HEK293T (cell line): ENCODE measurements at regions not wholly inside any gene's neighbourhood (a gene's known extent, or its start where the extent isn't known, plus 50 kb on each side); places are given as distances from the start of the nearest gene placed in this dataset.

Experiments
- ARNT ChIP-seq: fragments of 450-650 bp; IDR thresholded peaks from 2 replicates; pipeline ENCODE4 v1.6.1; 2017; ENCODE audit warnings: mild to moderate bottlenecking
- BHLHE40 ChIP-seq: fragments of 450-650 bp; IDR thresholded peaks from 2 replicates; pipeline ENCODE4 v1.6.1; 2016; ENCODE audit warnings: mild to moderate bottlenecking, moderate library complexity, borderline replicate concordance
- CTBP1 ChIP-seq: fragments of 450-650 bp; IDR thresholded peaks from 2 replicates; pipeline ENCODE4 v1.6.1; 2016; ENCODE audit warnings: borderline replicate concordance
- FOXA1 ChIP-seq: fragments of 450-650 bp; IDR thresholded peaks from 2 replicates; pipeline ENCODE4 v1.6.1; 2016; ENCODE audit warnings: mild to moderate bottlenecking
- FOXK2 ChIP-seq: fragments of 450-650 bp; IDR thresholded peaks from 2 replicates; pipeline ENCODE4 v1.6.1; 2016; ENCODE audit warnings: mild to moderate bottlenecking
- FOXM1 ChIP-seq: fragments of 450-650 bp; IDR thresholded peaks from 2 replicates; pipeline ENCODE4 v1.6.1; 2017; ENCODE audit warnings: mild to moderate bottlenecking, borderline replicate concordance
- HDGF ChIP-seq: fragments of 450-650 bp; IDR thresholded peaks from 2 replicates; pipeline ENCODE4 v1.6.1; 2017; ENCODE audit warnings: antibody characterized with exemption, borderline replicate concordance
- LEF1 ChIP-seq: fragments of 450-650 bp; IDR thresholded peaks from 2 replicates; pipeline ENCODE4 v1.6.1; 2017; ENCODE audit warnings: mild to moderate bottlenecking, borderline replicate concordance
- NFRKB ChIP-seq: fragments of 450-650 bp; IDR thresholded peaks from 2 replicates; pipeline ENCODE4 v1.6.1; 2016; ENCODE audit warnings: mild to moderate bottlenecking, moderate library complexity
- PKNOX1 ChIP-seq: fragments of 450-650 bp; IDR thresholded peaks from 2 replicates; pipeline ENCODE4 v1.6.1; 2016
- SP1 ChIP-seq: fragments of 450-650 bp; IDR thresholded peaks from 2 replicates; pipeline ENCODE4 v1.6.1; 2017
- SUZ12 ChIP-seq: fragments of 450-650 bp; IDR thresholded peaks from 2 replicates; pipeline ENCODE4 v1.6.1; 2016; ENCODE audit warnings: mild to moderate bottlenecking
- ZNF384 ChIP-seq: fragments of 450-650 bp; IDR thresholded peaks from 2 replicates; pipeline ENCODE4 v1.6.1; 2016

GRCh38 chrX:22855693-22856092 is 144.1 kb upstream of the DDX53 start:
- TF ChIP-seq FOXM1 (no peak), NFRKB (no peak), PKNOX1 (no peak), SUZ12 (no peak), CTBP1 (no peak), SP1 (no peak), BHLHE40 (no peak), LEF1 (no peak), ZNF384 (no peak), FOXK2 (no peak), ARNT (no peak), FOXA1 (no peak), HDGF (no peak)
